OCI-LY1 (cell line): ENCODE measurements at regions not wholly inside any gene's neighbourhood (a gene's known extent, or its start where the extent isn't known, plus 50 kb on each side); places are given as distances from the start of the nearest gene placed in this dataset.
"Not testable (repeated sequence)": the region's sequence is repeated elsewhere in the genome, so short reads cannot be mapped to it uniquely, and the experiment has no call there.

Source experiments
- CTCF ChIP-seq: fragments of 200-600 bp; sonication (generic), shearing (Covaris generic); IDR thresholded peaks from 2 replicates; pipeline ENCODE4 v1.5.1; 2017; ENCODE audit warnings: mild to moderate bottlenecking, antibody characterized with exemption, low read length, moderate library complexity, mixed read lengths
- EZH2 ChIP-seq: fragments of 200-600 bp; sonication (generic), shearing (Covaris generic); IDR thresholded peaks from 2 replicates; pipeline ENCODE4 v1.8.0; 2017; ENCODE audit warnings: borderline replicate concordance, mixed run types, mild to moderate bottlenecking, antibody characterized with exemption, low read length, moderate library complexity, mixed read lengths

- not testable (repeated sequence) for TF ChIP-seq EZH2, CTCF
These were observed 187.3 kb upstream of the PFKP start for GRCh38 chr10:2880050-2880449.
